HUES64 (cell line): ENCODE measurements at regions not wholly inside any gene's neighbourhood (a gene's known extent, or its start where the extent isn't known, plus 50 kb on each side); places are given as distances from the start of the nearest gene placed in this dataset.

Experiments used
- H3K27ac ChIP-seq: 2 replicates; pipeline ENCODE4 v1.7.0; 2013; ENCODE audit warnings: low read depth, low read length, inconsistent platforms
- H3K27me3 ChIP-seq: 2 replicates; pipeline ENCODE4 v1.6.1; 2013; ENCODE audit warnings: mild to moderate bottlenecking, low read length; ENCODE audit not compliant: insufficient read depth
- H3K36me3 ChIP-seq: 2 replicates; pipeline ENCODE4 v1.6.1; 2013; ENCODE audit warnings: mild to moderate bottlenecking, low read length; ENCODE audit not compliant: insufficient read depth
- H3K4me1 ChIP-seq: 2 replicates; pipeline ENCODE4 v1.6.1; 2013; ENCODE audit warnings: mild to moderate bottlenecking, low read length, moderate library complexity; ENCODE audit not compliant: insufficient read depth
- H3K4me3 ChIP-seq: 2 replicates; pipeline ENCODE4 v1.5.1; 2013; ENCODE audit warnings: mild to moderate bottlenecking, low read length, moderate library complexity
- H3K9ac ChIP-seq: 2 replicates; pipeline ENCODE4 v1.6.1; 2013; ENCODE audit warnings: mild to moderate bottlenecking, low read depth, low read length
- H3K9me3 ChIP-seq: 2 replicates; pipeline ENCODE4 v1.6.1; 2013; ENCODE audit warnings: low read depth, low read length; ENCODE audit not compliant: insufficient read depth
- WGBS: fragments of 150-250, 120-280 bp; methylation state at CpG from one replicate; pipeline ENCODE4 v1.1.7; 2013; ENCODE audit warnings: missing lambda C conversion rate; 5-methylcytosine and 5-hydroxymethylcytosine counted together

GRCh38 chr4:41359836-41360213, 103.1 kb downstream of the UCHL1 start:
- Histone ChIP-seq H3K9ac (no peak overlapping the region), H3K4me1 (peaks cover 35% of the 10 kb centered on the region), H3K9me3 (no peaks in the 10 kb centered on the region), H3K27ac (no peak overlapping the region), H3K4me3 (peak overlapping the region; percentile 65), H3K27me3 (peaks cover 74% of the 10 kb centered on the region), H3K36me3 (no peaks in the 10 kb centered on the region)
- 10% methylated on average over 11 of the region's 11 CpGs for WGBS

DNA sequence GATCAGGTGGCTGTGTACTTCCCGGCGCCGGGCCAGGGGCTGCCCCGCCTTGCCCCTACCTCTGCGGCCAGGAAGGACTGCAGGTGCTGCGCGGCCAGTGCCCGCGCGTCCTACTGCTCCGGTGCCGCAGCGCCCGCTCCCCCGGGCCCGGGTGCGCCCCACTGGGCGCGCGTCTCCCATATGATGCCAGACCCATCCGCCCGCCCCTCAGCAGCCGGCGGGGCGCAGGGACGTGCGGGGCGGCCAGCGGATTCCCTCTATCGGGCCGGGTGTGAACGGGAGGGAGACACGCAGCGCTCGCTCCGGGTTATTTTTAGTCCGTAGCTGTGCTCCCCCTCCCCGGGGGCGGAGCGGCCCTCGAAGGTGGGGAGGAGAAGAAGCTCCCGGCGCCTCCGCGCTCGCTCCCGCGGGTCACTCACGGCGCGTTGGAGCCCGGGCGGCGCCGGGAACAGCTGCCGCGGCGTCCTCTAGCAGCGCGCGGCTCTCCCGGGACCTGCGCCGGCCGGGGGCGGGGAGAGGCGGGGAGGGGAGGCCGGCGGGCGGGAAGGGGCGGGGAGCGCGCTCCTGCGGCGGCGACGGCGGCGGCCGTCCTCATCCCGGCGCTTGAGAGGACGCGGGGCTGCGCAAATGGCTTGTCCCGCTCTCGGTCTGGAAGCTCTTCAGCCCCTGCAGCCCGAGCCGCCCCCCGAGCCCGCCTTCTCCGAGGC, 103.6 kb downstream of the UCHL1 start:
- Histone ChIP-seq H3K36me3 (no peaks in the 10 kb centered on the region), H3K27ac (no peak overlapping the region), H3K4me3 (peak overlapping the region; percentile 65), H3K9me3 (no peaks in the 10 kb centered on the region), H3K27me3 (peaks cover 79% of the 10 kb centered on the region), H3K9ac (no peak overlapping the region), H3K4me1 (peaks cover 39% of the 10 kb centered on the region)
- under 1% methylated on average over 92 of the region's 92 CpGs for WGBS

GRCh38 chr4:41360921-41361793, 104.4 kb downstream of the UCHL1 start:
- WGBS = under 1% methylated on average over 64 of the region's 64 CpGs
- no peaks in the 10 kb centered on the region for H3K9me3 ChIP-seq
- H3K27me3 ChIP-seq = peaks cover 87% of the 10 kb centered on the region
- no peak overlapping the region for H3K27ac ChIP-seq
- peaks cover 47% of the 10 kb centered on the region for H3K4me1 ChIP-seq
- H3K4me3 ChIP-seq = peak overlapping the region; percentile 65
- H3K9ac ChIP-seq = no peak overlapping the region
- no peaks in the 10 kb centered on the region for H3K36me3 ChIP-seq

DNA sequence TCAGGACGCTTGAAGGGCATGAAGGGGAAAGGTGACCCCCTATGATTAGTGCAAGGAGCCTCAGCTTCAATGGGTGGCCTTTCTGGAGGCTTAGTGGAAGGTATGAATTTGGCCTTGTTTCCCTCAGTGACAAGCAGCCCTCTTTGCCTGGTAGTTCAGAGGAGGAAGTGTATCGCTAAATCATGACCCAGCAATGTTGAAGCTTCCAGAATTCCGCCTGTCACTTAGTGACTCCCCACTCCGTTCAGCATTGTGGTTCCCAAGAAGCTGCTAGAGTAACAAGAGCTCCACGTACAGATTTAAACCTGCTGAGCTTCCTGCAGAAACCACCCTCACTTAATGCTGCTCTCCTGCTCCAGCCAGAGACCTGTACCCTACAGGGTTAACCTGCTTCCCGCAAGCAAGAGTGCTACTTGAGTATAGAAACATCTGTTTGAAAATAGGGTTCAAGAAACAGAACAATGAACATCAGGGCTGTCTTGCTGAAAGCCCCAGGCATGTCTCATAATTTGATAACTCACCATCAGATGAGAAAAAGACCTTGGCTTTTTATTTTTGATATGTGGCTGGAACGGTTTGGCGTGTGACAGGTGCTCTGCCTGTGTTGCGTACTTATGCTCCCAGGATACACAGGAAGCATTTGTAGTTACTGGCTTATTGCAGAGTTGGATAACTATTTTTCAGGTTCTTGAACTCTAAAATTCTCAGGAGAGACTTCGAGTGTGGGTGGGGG, 105.2 kb downstream of the UCHL1 start:
- no peak overlapping the region for H3K9ac ChIP-seq
- no peaks in the 10 kb centered on the region for H3K36me3 ChIP-seq
- H3K4me1 ChIP-seq = peaks cover 52% of the 10 kb centered on the region
- H3K27ac ChIP-seq = no peak overlapping the region
- H3K4me3 ChIP-seq = peak overlapping the region; percentile 65
- no peaks in the 10 kb centered on the region for H3K9me3 ChIP-seq
- peaks cover 94% of the 10 kb centered on the region for H3K27me3 ChIP-seq
- WGBS = 8% methylated on average over 10 of the region's 10 CpGs

DNA sequence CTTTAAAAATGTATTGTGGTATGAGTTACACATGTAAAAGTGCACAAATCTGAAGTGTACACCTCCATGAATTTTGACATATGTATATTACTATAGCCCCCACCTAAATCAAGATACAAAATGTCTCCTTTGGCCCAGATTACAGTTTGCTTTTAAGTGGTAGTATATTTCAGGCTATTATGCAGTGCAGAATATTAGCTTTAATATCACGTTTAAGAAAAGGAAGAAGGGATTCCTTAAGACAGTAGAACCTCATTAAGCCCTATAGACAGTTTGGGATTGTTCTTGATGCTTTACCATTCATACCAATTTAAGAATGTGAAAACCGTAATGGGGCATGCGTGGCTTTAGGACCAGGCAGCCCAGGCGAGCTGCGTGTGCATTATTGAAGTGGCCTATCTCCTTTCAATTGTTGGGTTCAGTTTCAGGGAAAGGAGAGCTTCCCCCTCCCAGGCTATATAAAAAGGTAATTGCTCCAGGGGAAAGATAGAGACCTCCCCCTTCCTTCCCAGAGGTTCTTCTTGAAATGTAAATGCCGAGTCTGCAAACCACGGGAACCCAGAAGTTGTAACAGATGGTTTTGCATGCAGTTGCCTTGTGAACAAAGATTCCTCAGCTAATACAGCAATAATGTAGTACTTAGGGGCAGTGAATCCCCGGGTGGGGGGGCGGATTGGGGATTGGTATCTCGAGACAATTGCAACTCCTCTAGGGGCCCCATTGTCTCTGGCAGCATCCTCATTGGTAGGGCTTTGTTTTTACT, 106.1 kb downstream of the UCHL1 start:
- H3K27me3 ChIP-seq = peaks cover 95% of the 10 kb centered on the region
- H3K9ac ChIP-seq = no peak overlapping the region
- H3K27ac ChIP-seq = no peak overlapping the region
- no peaks in the 10 kb centered on the region for H3K9me3 ChIP-seq
- no peaks in the 10 kb centered on the region for H3K36me3 ChIP-seq
- WGBS = 3% methylated on average over 9 of the region's 10 CpGs
- peaks cover 52% of the 10 kb centered on the region for H3K4me1 ChIP-seq
- H3K4me3 ChIP-seq = 0 out of 2 replicates have a peak overlapping the region, but pooled peaks have one; percentile 25

DNA sequence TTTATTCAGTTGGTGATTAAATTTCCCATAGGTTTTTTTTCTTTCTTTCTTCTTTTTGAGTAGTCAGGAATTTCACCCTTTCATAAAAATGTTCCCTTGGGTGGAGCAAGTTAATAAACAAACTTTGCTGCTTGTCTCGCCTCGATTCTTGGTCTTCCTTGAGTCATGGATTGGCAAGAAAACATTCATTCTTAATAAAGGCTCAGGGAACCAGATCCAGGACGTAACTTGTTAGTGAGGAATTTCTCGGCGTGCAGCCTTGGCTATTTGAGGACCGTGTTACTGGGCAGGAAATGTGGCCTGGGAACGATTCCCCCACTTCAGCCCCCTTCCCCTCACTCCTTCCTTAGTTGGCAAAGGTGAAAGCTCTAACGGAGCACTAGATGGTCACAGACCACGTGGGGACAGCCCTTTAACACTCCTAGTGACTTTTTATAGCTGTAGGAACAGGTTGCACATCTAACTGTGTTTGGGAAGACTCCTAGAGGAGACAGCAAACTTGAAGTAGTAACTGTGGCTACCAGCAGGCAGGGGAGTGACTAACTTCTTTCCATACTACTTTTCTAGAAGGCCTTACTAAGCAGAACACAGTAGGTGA, 106.8 kb downstream of the UCHL1 start:
- WGBS = 7% methylated on average over 9 of the region's 9 CpGs
- no peaks in the 10 kb centered on the region for H3K9me3 ChIP-seq
- peaks cover 52% of the 10 kb centered on the region for H3K4me1 ChIP-seq
- H3K27me3 ChIP-seq = peaks cover 88% of the 10 kb centered on the region
- H3K27ac ChIP-seq = peak overlapping the region; percentile 58; the same call in 1 of the 2 replicates
- H3K4me3 ChIP-seq = peak overlapping the region; percentile 25
- H3K36me3 ChIP-seq = no peaks in the 10 kb centered on the region
- no peak overlapping the region for H3K9ac ChIP-seq

GRCh38 chr4:41364876-41365275, 108.1 kb downstream of the UCHL1 start:
- Histone ChIP-seq H3K27ac (no peak overlapping the region), H3K9me3 (no peaks in the 10 kb centered on the region), H3K36me3 (no peaks in the 10 kb centered on the region), H3K9ac (no peak overlapping the region), H3K4me1 (peaks cover 44% of the 10 kb centered on the region), H3K27me3 (peaks cover 74% of the 10 kb centered on the region), H3K4me3 (no peak overlapping the region)
- 92% methylated on average over 3 of the region's 3 CpGs for WGBS

DNA sequence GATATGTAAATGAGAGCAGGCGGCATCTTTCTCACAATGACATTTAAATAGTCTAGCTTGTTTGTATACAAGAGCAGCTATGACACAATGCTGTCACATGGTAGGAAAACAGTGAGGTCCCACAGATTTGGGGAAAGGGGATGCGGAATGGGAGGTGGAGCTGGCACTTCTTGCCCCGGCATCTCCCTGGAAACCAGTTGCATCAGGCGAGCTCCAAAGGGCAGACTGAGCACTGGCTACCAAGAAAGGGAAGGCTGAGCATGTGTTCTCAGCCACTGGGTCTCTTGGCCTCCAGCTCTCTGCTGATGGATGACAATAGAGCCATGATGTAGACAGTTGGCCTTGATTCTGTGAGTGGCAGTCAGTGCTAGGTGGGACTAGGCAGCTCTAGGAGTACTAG, 109.0 kb downstream of the UCHL1 start:
- Histone ChIP-seq H3K4me3 (no peak overlapping the region), H3K27me3 (peaks cover 67% of the 10 kb centered on the region), H3K27ac (no peak overlapping the region), H3K4me1 (peaks cover 44% of the 10 kb centered on the region), H3K36me3 (no peaks in the 10 kb centered on the region), H3K9ac (no peak overlapping the region), H3K9me3 (no peaks in the 10 kb centered on the region)
- WGBS = 39% methylated on average over 4 of the region's 4 CpGs

- peaks cover 53% of the 10 kb centered on the region for H3K27me3 ChIP-seq
- H3K9ac ChIP-seq = no peak overlapping the region
- no peak overlapping the region for H3K4me3 ChIP-seq
- WGBS = 66% methylated on average over 4 of the region's 4 CpGs
- H3K4me1 ChIP-seq = peaks cover 39% of the 10 kb centered on the region
- no peaks in the 10 kb centered on the region for H3K9me3 ChIP-seq
- H3K27ac ChIP-seq = no peak overlapping the region
- H3K36me3 ChIP-seq = no peaks in the 10 kb centered on the region
These were observed 110.3 kb downstream of the UCHL1 start for GRCh38 chr4:41366911-41367517.

- no peaks in the 10 kb centered on the region for H3K36me3 ChIP-seq
- 93% methylated on average over 4 of the region's 4 CpGs for WGBS
- H3K4me3 ChIP-seq = no peak overlapping the region
- H3K9ac ChIP-seq = no peak overlapping the region
- H3K9me3 ChIP-seq = no peaks in the 10 kb centered on the region
- H3K27me3 ChIP-seq = peaks cover 27% of the 10 kb centered on the region
- H3K4me1 ChIP-seq = peaks cover 17% of the 10 kb centered on the region
- no peak overlapping the region for H3K27ac ChIP-seq
These were observed 113.0 kb downstream of the UCHL1 start for GRCh38 chr4:41369680-41370079.
